LNCAP (cell line): ENCODE measurements at regions not wholly inside any gene's neighbourhood (a gene's known extent, or its start where the extent isn't known, plus 50 kb on each side); places are given as distances from the start of the nearest gene placed in this dataset.
A peak's percentile ranks its signal among the peaks of the same experiment; 100 is the strongest.

ENCODE experiments used
- CTCF ChIP-seq: fragments of 450-650 bp; IDR thresholded peaks from 2 replicates; pipeline ENCODE4 v1.5.1; 2017; ENCODE audit warnings: mild to moderate bottlenecking

- TF ChIP-seq CTCF: no peak
These were observed 789.2 kb downstream of the DIPK2A start for GRCh38 chr3:144760831-144761230.

- TF ChIP-seq CTCF: no peak
These were observed 790.5 kb downstream of the DIPK2A start for GRCh38 chr3:144762091-144762490.

GRCh38 chr3:144763878-144764454, 792.3 kb downstream of the DIPK2A start:
- TF ChIP-seq CTCF: no peak

GRCh38 chr3:144770281-144770680, 798.7 kb downstream of the DIPK2A start:
- TF ChIP-seq CTCF: no peak

- TF ChIP-seq CTCF: peak; percentile 28; the same call in 1 of the 2 replicates
These were observed 799.3 kb downstream of the DIPK2A start for GRCh38 chr3:144770915-144771351.

GRCh38 chr3:144771381-144771870, 799.8 kb downstream of the DIPK2A start:
- no peak for TF ChIP-seq CTCF

GRCh38 chr3:144772372-144772771, 800.7 kb downstream of the DIPK2A start:
- TF ChIP-seq CTCF: no peak

GRCh38 chr3:144773350-144773749, 801.7 kb downstream of the DIPK2A start:
- no peak for TF ChIP-seq CTCF
